GM19468 (cell line): ENCODE measurements at regions not wholly inside any gene's neighbourhood (a gene's known extent, or its start where the extent isn't known, plus 50 kb on each side); places are given as distances from the start of the nearest gene placed in this dataset.

Experiments used
- ATAC-seq: cut with Tn5 transposase; IDR thresholded peaks from one replicate; pipeline ENCODE4 v1.9.1; 2021; ENCODE audit warnings: mild to moderate bottlenecking, moderate library complexity, moderate number of reproducible peaks; ENCODE audit not compliant: unreplicated experiment; ENCODE audit errors: extremely low read depth

GRCh38 chr4:182062458-182062857 lies 180.7 kb upstream of the TENM3 start:
- ATAC-seq = no peak

- ATAC-seq = no peak
Measured at GRCh38 chr4:182062936-182063335, 180.3 kb upstream of the TENM3 start.

GRCh38 chr4:182063651-182064050 lies 179.6 kb upstream of the TENM3 start:
- ATAC-seq = no peak

- no peak for ATAC-seq
Measured at GRCh38 chr4:182065255-182065654, 177.9 kb upstream of the TENM3 start.

- ATAC-seq = no peak
Measured at GRCh38 chr4:182066037-182066436, 177.2 kb upstream of the TENM3 start.

GRCh38 chr4:182067828-182068227 lies 175.4 kb upstream of the TENM3 start:
- no peak for ATAC-seq

GRCh38 chr4:182068920-182069319 lies 174.3 kb upstream of the TENM3 start:
- no peak for ATAC-seq

GRCh38 chr4:182073278-182073677 lies 169.9 kb upstream of the TENM3 start:
- no peak for ATAC-seq

- no peak for ATAC-seq
Measured at GRCh38 chr4:182074139-182074538, 169.1 kb upstream of the TENM3 start.

- ATAC-seq = no peak
Measured at GRCh38 chr4:182074810-182075209, 168.4 kb upstream of the TENM3 start.

- no peak for ATAC-seq
Measured at GRCh38 chr4:182082910-182083309, 160.3 kb upstream of the TENM3 start.

GRCh38 chr4:182083671-182084410 lies 159.4 kb upstream of the TENM3 start:
- no peak for ATAC-seq

GRCh38 chr4:182085051-182085480 lies 158.1 kb upstream of the TENM3 start:
- no peak for ATAC-seq

- ATAC-seq = no peak
Measured at GRCh38 chr4:182089326-182089725, 153.9 kb upstream of the TENM3 start.

GRCh38 chr4:182090186-182090585 lies 153.0 kb upstream of the TENM3 start:
- ATAC-seq = no peak

- no peak for ATAC-seq
Measured at GRCh38 chr4:182091128-182091527, 152.1 kb upstream of the TENM3 start.

- ATAC-seq = no peak
Measured at GRCh38 chr4:182093431-182093831, 149.8 kb upstream of the TENM3 start.

GRCh38 chr4:182093935-182094334 lies 149.3 kb upstream of the TENM3 start:
- ATAC-seq = no peak

GRCh38 chr4:182101618-182102017 lies 141.6 kb upstream of the TENM3 start:
- ATAC-seq = no peak

- no peak for ATAC-seq
Measured at GRCh38 chr4:182102576-182102975, 140.6 kb upstream of the TENM3 start.

GRCh38 chr4:182103614-182104319 lies 139.4 kb upstream of the TENM3 start:
- no peak for ATAC-seq

GRCh38 chr4:182105416-182105815 lies 137.8 kb upstream of the TENM3 start:
- no peak for ATAC-seq
